COLO668 (cell line): ENCODE measurements at regions not wholly inside any gene's neighbourhood (a gene's known extent, or its start where the extent isn't known, plus 50 kb on each side); places are given as distances from the start of the nearest gene placed in this dataset.
"Not testable (repeated sequence)": the region's sequence is repeated elsewhere in the genome, so short reads cannot be mapped to it uniquely, and the experiment has no call there.

ENCODE experiments used
- DNase-seq: peaks from one replicate; lab custom pipeline; 2025; ENCODE audit not compliant: unreplicated experiment; lab: John Stamatoyannopoulos, UW

DNA sequence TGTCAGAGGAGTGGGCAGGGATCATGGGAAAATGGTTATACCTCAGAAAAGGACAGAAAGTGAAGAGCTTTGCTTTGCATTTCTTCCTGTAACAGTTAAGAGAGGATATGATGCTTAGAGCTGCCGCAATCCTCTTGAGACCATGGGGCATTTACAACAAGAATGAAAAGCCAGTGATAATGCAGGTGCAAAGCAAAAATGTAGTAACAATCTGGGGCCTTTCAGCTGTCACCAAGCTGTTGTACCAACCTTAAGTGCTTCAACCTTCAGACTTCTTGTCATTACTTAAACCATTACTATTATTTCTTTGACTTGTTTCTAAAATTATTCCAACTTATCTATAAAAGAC lies 1337.6 kb downstream of the RPIA start:
- DNase-seq: not testable (repeated sequence)

DNA sequence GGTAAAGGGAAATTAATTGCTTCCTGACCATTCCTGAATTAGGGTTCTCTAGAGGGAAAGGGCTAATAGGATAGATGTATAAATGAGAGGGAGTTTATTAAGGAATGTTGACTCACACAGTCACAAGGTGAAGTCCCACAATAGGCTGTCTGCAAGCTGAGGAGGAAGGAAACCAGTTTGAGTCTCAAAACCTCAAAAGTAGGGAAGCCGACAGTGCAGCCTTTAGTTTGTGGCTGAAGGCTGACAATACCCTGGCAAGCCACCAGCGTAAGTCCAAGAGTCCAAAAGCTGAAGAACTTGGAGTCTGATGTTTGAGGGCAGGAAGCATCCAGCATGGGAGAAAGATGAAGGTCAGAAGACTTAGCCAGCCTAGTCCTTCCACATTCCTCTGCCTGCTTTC lies 1340.8 kb downstream of the RPIA start:
- not testable (repeated sequence) for DNase-seq

DNA sequence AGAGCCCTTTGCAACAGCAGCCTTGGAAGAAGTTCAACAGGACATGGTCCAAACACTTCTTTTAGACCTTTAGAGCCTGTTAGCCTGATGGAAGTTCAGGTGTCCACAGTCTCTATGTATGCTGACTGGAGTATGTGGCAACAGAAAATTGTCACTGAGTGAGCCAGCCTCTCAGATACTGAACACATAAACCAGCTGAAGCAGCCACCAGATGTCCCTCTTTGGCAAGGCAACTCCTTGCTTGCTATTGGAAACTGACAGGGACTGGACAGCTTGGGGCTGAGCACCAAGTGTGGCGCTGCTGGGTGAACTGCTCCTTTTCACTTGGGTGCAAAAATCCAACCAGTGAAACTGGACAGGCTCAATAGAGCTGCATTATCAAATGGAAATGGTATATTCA lies 1344.9 kb downstream of the RPIA start:
- DNase-seq: not testable (repeated sequence)

GRCh38 chr2:90039093-90039492 lies 1347.6 kb downstream of the RPIA start:
- DNase-seq: not testable (repeated sequence)

DNA sequence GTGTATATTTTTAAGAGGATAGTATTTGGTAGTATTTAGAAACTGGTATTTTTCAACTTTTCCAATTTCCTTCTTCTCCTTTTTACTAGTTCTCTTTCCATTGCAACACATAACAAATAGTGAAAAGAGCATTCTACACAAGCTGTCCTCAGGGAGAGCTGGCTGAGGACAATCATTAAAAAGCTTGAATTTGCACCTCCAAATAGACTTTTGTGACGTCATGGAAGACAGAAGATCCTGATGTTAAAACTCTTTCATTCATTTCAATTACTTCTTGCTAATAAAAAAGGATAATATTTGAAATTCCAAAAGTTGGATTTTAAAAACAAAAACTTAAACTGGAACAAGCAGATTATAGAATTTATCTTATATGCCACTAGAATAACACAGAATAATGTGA lies 1356.3 kb downstream of the RPIA start:
- DNase-seq: not testable (repeated sequence)

GRCh38 chr2:90052113-90052631 lies 1360.7 kb downstream of the RPIA start:
- DNase-seq: not testable (repeated sequence)

GRCh38 chr2:90069290-90069894 lies 1377.9 kb downstream of the RPIA start:
- DNase-seq: peak; percentile 38

DNA sequence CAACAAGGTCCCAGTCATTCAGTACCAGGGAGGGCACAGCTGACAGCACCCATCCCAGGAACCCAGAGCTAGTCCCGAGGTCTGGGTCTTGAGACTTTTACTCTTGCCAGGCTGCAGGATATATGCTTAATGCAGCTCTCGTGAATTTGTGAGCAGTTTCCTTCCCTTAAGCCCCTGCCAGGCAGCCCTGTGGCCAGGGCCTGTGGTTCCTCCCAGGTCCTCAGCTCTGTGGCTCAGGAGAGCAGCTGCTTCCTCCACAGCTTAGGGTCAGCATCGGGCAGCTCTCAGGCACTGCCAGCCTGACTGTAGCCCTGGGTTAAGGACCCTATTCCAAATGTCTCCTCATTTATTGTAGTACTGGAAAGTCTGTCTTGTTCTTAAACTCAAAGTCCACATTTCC lies 1384.8 kb downstream of the RPIA start:
- DNase-seq: no peak

DNA sequence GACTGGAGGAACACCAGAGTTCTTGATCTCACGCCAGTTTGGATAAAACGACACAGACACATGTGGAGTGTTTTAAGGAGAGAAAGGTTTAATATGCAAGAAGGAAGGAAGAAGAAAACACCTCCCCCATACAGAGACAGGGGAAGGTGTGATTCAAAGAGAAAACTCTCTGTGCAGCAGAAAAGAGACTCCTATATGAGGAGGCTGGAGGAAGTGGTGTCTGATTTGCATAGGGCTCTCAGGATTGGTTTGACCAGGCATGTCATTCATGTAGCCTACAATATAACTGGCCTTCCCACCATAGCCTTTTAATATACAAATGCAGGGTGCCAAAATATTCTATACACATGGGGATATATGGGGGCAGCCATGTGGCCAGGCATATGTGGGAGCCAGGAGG lies 1386.5 kb downstream of the RPIA start:
- no peak for DNase-seq

- no peak for DNase-seq
Observed at GRCh38 chr2:90079374-90079773, 1387.9 kb downstream of the RPIA start.

DNA sequence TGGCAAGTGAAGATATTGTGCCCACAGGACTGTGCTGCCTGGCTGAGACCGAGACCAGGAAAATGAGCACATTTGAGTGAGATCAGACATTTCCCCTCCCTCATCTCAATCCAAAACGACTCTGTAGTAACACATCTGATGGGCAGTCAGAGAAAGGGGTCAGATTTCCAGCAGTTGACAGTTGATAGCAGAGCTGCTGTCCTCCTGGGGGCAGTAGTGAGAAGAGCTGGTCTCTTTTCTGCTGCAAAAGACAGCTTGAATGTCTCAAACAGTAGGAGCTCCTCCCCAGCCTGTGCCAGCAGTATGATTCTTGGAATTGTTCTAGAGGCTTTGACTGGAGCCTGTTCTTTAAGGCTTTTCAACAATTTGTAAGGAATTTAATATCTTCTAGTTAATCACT lies 1396.3 kb downstream of the RPIA start:
- DNase-seq: not testable (repeated sequence)

GRCh38 chr2:90093571-90094270 lies 1402.2 kb downstream of the RPIA start:
- not testable (repeated sequence) for DNase-seq

DNA sequence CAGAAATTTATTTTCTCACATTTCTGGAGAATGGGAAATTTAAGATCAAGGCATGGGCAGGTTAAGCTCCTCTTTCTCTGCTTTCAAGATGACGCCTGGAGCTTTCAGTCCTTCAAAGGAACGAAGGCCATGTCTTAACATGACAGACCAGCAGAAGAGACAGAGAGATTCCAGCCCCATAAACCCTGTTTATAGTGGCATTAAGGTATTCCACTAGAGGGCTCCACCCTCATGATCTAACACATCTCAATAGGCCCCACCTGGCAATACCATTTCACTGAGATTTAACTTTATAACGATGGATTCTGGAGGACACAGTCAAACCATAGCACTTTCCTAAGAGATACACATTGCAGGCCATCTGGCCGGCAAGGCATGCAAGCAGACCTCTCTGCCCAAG lies 1406.1 kb downstream of the RPIA start:
- DNase-seq: not testable (repeated sequence)

GRCh38 chr2:90105142-90105541 lies 1413.7 kb downstream of the RPIA start:
- DNase-seq: not testable (repeated sequence)

GRCh38 chr2:90123409-90123808 lies 1431.9 kb downstream of the RPIA start:
- not testable (repeated sequence) for DNase-seq

GRCh38 chr2:90139046-90139445 lies 1447.6 kb downstream of the RPIA start:
- DNase-seq: not testable (repeated sequence)

- DNase-seq: not testable (repeated sequence)
Observed at GRCh38 chr2:90141558-90141957, 1450.1 kb downstream of the RPIA start.

GRCh38 chr2:90151805-90152204 lies 1460.3 kb downstream of the RPIA start:
- DNase-seq: not testable (repeated sequence)

DNA sequence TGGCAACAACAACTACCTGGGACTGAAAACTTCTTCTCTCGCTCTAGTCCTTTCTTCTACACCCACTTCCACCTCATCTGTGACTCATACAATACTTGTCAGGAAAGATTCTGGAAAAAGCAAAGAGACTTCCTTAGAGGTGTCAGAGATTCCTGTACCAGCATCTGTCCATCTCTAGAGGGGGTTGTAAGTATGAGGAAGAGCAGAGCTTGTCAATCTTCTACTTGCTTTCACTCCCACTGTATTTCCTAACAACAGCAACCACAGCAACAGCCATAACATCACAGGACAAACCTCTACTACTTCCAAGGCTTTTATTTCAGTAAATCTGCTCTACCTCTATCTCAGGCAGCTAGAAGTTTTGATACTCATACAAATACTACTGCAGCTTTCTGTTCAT lies 1479.5 kb downstream of the RPIA start:
- not testable (repeated sequence) for DNase-seq

DNA sequence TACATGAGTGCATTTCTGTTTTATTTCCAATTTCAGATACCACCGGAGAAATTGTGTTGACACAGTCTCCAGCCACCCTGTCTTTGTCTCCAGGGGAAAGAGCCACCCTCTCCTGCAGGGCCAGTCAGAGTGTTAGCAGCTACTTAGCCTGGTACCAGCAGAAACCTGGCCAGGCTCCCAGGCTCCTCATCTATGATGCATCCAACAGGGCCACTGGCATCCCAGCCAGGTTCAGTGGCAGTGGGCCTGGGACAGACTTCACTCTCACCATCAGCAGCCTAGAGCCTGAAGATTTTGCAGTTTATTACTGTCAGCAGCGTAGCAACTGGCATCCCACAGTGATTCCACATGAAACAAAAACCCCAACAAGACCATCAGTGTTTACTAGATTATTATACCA lies 1481.6 kb downstream of the RPIA start:
- not testable (repeated sequence) for DNase-seq

DNA sequence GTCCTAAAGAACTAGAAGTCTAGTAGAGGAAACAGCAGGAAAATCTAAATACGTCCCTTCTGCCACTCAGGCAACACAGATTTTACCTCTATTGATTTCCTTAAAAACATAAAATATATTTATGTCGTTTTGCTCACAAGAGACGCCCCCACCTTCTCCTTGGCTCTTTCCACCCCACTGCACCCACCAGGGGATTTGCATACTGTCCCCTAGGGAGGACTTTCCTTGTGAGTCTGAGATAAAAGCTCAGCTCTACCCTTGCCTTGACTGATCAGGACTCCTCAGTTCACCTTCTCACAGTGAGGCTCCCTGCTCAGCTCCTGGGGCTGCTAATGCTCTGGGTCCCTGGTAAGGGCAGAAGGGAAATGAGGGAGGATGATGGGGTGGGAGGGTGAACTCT lies 1488.1 kb downstream of the RPIA start:
- DNase-seq: not testable (repeated sequence)

- DNase-seq: no peak
Observed at GRCh38 chr2:90207454-90208058, 1516.1 kb downstream of the RPIA start.
